ENCODE measurements at regions not wholly inside any gene's neighbourhood (a gene's known extent, or its start where the extent isn't known, plus 50 kb on each side); places are given as distances from the start of the nearest gene placed in this dataset.

DNA sequence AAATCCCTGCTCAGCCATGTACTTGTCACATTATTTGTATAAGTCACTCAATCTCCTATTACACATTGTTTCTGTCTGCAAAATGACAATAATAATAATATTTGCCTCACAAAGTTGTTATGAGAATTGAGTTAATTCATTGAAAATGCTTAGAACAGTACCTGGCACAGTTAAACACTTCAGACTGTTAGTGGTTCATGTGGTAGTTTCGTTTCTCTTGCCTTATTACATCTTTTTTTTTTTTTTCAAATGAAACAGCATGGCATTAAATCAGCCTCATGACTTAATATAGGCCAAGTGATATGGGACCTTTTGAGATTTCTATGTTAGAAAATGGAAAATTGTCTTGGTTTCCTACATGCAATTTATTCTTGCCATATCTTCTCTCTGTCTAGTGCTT, 71.0 kb upstream of the CRY1 start:
- no peak overlapping the region for H3K4me3 ChIP-seq (ENCODE audit: low read depth, low read length)
- no peak for DNase-seq (ENCODE audit: low read depth)
- TF ChIP-seq, protein P1, sequence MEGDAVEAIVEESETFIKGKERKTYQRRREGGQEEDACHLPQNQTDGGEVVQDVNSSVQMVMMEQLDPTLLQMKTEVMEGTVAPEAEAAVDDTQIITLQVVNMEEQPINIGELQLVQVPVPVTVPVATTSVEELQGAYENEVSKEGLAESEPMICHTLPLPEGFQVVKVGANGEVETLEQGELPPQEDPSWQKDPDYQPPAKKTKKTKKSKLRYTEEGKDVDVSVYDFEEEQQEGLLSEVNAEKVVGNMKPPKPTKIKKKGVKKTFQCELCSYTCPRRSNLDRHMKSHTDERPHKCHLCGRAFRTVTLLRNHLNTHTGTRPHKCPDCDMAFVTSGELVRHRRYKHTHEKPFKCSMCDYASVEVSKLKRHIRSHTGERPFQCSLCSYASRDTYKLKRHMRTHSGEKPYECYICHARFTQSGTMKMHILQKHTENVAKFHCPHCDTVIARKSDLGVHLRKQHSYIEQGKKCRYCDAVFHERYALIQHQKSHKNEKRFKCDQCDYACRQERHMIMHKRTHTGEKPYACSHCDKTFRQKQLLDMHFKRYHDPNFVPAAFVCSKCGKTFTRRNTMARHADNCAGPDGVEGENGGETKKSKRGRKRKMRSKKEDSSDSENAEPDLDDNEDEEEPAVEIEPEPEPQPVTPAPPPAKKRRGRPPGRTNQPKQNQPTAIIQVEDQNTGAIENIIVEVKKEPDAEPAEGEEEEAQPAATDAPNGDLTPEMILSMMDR (IDR thresholded peaks at IDR 0.05; ENCODE audit: insufficient read depth, low read length): no peak

DNA sequence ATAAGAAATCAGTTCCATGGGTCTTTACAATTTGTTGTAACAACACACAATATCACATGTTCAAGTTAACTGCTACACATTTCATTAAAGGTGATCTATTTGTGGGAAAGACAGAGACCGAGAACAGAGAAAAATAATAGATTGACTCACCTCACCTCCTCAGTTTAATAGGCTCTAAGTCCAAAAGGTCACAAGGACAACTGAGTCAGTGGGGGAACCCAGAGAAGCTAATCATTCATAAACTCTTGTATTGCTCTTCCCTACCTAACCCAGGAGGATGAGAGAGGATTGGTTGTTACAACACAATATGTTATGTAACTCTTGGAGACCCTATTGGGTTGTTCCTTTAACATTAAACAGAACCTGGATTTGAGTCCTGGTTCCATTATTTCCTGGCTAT, 72.2 kb upstream of the CRY1 start:
- H3K4me3 ChIP-seq (ENCODE audit: low read depth, low read length): no peak overlapping the region
- DNase-seq (ENCODE audit: low read depth): no peak
- TF ChIP-seq, protein P1 (IDR thresholded peaks at IDR 0.05; ENCODE audit: insufficient read depth, low read length): no peak

DNA sequence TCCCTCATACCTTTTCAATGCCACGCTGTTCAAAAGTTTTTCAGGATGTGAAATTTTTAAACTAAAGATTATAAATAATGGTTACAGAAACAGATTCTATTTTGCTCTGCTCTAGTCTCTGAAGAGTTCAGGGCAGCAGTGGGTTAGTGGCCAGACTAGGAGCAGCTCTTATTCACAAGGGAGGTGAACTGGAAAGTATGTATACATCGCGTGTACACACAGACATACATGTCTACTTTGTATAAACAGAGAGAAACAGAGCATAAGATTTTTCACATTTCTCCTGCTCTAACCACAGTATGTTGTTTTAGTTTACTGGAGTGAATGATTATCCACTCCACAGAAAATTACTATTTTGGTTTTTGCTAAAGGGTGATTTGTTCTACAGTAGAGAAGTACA, 74.4 kb upstream of the CRY1 start:
- no peak overlapping the region for H3K4me3 ChIP-seq (ENCODE audit: low read depth, low read length)
- TF ChIP-seq, protein P1 (IDR thresholded peaks at IDR 0.05; ENCODE audit: insufficient read depth, low read length): no peak
- DNase-seq (ENCODE audit: low read depth): no peak

DNA sequence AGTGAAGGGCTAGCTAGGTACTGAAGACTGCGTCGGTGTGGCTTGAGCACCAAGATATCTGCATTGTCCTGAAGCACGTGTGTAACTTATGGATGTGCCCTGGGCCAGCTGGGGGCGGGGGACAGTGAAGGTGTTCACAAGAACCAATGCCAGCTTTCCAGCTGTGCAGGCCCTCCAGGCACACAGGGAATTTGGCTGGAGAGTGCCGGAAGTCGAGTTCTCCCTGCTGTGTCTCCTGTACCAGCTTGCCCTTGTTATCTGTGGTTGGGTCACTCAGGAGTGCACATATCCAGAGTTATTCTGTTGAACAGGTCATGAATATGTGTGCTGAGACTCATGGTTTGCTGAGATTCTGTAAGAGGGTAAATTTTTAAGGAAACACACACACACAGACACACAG, 75.9 kb upstream of the CRY1 start:
- no peak overlapping the region for H3K4me3 ChIP-seq (ENCODE audit: low read depth, low read length)
- TF ChIP-seq, protein P1 (IDR thresholded peaks at IDR 0.05; ENCODE audit: insufficient read depth, low read length): no peak
- DNase-seq (ENCODE audit: low read depth): no peak

DNA sequence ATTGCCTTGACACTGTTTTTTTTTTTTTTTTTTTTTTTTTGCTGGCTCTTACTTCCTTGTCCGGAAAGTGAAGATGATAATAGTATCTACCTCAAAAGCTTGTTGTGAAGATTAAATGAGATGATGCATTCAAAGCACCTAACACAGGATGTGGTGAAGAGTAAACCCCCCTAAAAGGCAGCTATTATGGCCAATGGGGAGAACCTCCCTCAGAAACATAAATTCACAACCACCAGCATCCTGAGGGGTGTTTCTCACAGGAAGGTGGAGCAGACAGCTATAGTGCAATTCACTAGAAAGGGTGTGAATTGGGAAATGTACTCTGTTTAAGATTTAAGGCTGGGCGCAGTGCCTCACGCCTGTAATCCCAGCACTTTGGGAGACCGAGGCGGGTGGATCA, 85.4 kb upstream of the CRY1 start:
- H3K4me3 ChIP-seq (ENCODE audit: low read depth, low read length): no peak overlapping the region
- TF ChIP-seq, protein P1 (IDR thresholded peaks at IDR 0.05; ENCODE audit: insufficient read depth, low read length): no peak
- no peak for DNase-seq (ENCODE audit: low read depth)

DNA sequence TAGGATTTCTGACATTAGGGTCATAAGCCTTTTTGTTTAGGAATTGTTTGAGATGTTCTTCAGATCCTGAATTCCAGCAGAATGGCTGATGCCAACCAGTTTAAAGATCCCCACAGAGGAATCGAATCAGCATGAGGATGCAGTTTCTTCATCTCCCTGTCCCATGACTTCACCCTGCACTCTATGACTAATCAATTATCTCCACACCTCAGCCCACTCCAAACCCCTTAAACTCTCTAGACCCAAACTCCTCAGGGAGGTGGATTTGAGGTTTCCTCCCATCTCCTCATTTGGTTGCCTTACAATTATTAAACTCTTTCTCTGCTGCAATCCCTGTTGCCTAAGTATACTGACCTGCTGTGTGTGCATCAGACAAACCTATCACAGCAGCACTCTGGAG, 86.5 kb upstream of the CRY1 start:
- TF ChIP-seq, protein P1 (IDR thresholded peaks at IDR 0.05; ENCODE audit: insufficient read depth, low read length): no peak
- peak; percentile 20 for DNase-seq (ENCODE audit: low read depth)
- no peak overlapping the region for H3K4me3 ChIP-seq (ENCODE audit: low read depth, low read length)

DNA sequence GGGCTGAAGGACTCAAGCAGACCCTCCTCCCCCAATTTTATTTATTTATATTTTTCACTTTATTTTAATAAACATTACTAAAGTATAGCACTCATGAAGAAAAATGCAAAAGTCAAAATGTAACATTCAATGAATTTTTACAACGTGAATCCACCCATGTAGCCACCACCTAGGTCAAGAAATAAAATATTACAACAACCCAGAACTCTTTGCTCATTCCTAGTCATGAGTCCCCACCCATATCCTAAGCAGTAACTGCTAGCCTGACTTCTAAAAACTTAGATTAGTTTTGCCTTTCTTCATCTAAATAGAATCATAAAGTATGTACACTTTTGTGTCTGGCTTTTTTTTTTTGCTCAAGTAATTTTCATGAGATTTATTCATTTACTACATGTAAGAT, 86.9 kb upstream of the CRY1 start:
- no peak for DNase-seq (ENCODE audit: low read depth)
- no peak overlapping the region for H3K4me3 ChIP-seq (ENCODE audit: low read depth, low read length)
- TF ChIP-seq, protein P1 (IDR thresholded peaks at IDR 0.05; ENCODE audit: insufficient read depth, low read length): no peak
